Motor neuron (in vitro differentiated cells): ENCODE measurements at regions not wholly inside any gene's neighbourhood (a gene's known extent, or its start where the extent isn't known, plus 50 kb on each side); places are given as distances from the start of the nearest gene placed in this dataset.

ENCODE experiments used
- ATAC-seq, 8 experiments: fragments of 200-7000 bp; cut with Tn5 transposase; replicated peaks in 6 of 8; 2 replicates each; pipeline ENCODE4 v1.8.0; 2021; ENCODE audit warnings: mild to moderate bottlenecking in 8 of 8, moderate library complexity in 8 of 8
- H3K27ac ChIP-seq, 2 donors: fragments of 250-450 bp; sonication (Bioruptor Pico); 2 replicates each; pipeline ENCODE4 v1.9.0; 2021; ENCODE audit warnings: antibody characterized with exemption in 2 of 2, mild to moderate bottlenecking in 2 of 2, moderate library complexity in 1 of 2
- H3K4me1 ChIP-seq, 2 donors: fragments of 250-450 bp; sonication (Bioruptor Pico); replicated peaks in 1 of 2; 2 replicates each; pipeline ENCODE4 v1.6.1; 2021; ENCODE audit warnings: antibody characterized with exemption in 2 of 2, mild to moderate bottlenecking in 2 of 2, moderate library complexity in 1 of 2
- H3K4me3 ChIP-seq, 5 donors: fragments of 250-450 bp; sonication (Bioruptor Pico); 2 replicates each; pipeline ENCODE4 v1.9.0; 2021; ENCODE audit warnings: antibody characterized with exemption in 5 of 5, mild to moderate bottlenecking in 5 of 5, moderate library complexity in 4 of 5
- WGBS, 10 experiments: fragments of 450-650 bp; shearing (Covaris generic); methylation state at CpG; one replicate each; pipeline ENCODE4 v1.0.0; 2022; 5-methylcytosine and 5-hydroxymethylcytosine counted together
- in situ Hi-C, 9 experiments: fragments of 400-800 bp; cut with MboI; loops; one replicate each; pipeline ENCODE4 v1.15.0; 2021; ENCODE audit warnings: low sequenced_read_pairs in 9 of 9, low pct_unique_long_range_greater_than_20kb in 2 of 9; ENCODE audit not compliant: unreplicated experiment in 9 of 9

- Histone ChIP-seq H3K27ac (no peak overlapping the region), H3K4me3 (no peak overlapping the region), H3K4me1 (peaks cover 0 to 2% of the 10 kb centered on the region in 2 donors)
- WGBS, 10 experiments = 24 to 100% (median 83%) methylated on average over 1 to 2 of the region's 2 CpGs; no CpG with 5 or more reads in 1 of the 10 experiments
- ATAC-seq = no peak
- in situ Hi-C loops = no loop called here
Observed at GRCh38 chr2:147758821-147759220, 86.0 kb upstream of the ACVR2A start.

- peak in 5 of 8 experiments; percentile 22 to 39 (median 32) for ATAC-seq
- in situ Hi-C loops = no loop called here
- WGBS, 10 experiments = 65 to 93% (median 75%) methylated on average over 1 to 2 of the region's 2 CpGs; no CpG with 5 or more reads in 3 of the 10 experiments
Observed at GRCh38 chr2:147756069-147756468, 88.8 kb upstream of the ACVR2A start.

GRCh38 chr2:147740211-147740927, 104.5 kb upstream of the ACVR2A start:
- ATAC-seq = no peak
- Histone ChIP-seq H3K4me1 (peaks cover 0 to 7% of the 10 kb centered on the region in 2 donors), H3K27ac (no peak overlapping the region), H3K4me3 (no peak overlapping the region)
- in situ Hi-C loops = no loop called here
- 0 to 100% (median 80%) methylated on average over 1 to 2 of the region's 2 CpGs; no CpG with 5 or more reads in 1 of the 10 experiments for WGBS, 10 experiments

More at GRCh38 chr2:147756069-147756468, 88.8 kb upstream of the ACVR2A start:
- Histone ChIP-seq H3K4me3 (no peak overlapping the region), H3K27ac (no peak overlapping the region), H3K4me1 (peaks cover 0 to 2% of the 10 kb centered on the region in 2 donors)

GRCh38 chr2:147739508-147739907, 105.3 kb upstream of the ACVR2A start:
- peak in 4 of 8 experiments; percentile 47 to 74 (median 72) for ATAC-seq
- in situ Hi-C loops = no loop called here
- H3K4me3 ChIP-seq = no peak overlapping the region
- 0 to 66% (median 44%) methylated on average over 1 to 3 of the region's 3 CpGs for WGBS, 10 experiments
- H3K27ac ChIP-seq = no peak overlapping the region
- H3K4me1 ChIP-seq = peaks cover 0 to 7% of the 10 kb centered on the region in 2 donors

- in situ Hi-C loops = no loop called here
Observed at GRCh38 chr2:147718831-147719230, 126.0 kb upstream of the ACVR2A start.

GRCh38 chr2:147716906-147717305, 127.9 kb upstream of the ACVR2A start:
- no peak for ATAC-seq
- no peak overlapping the region for H3K4me3 ChIP-seq
- H3K4me1 ChIP-seq = no peaks in the 10 kb centered on the region
- no peak overlapping the region for H3K27ac ChIP-seq
- in situ Hi-C loops = no loop called here

More at GRCh38 chr2:147718831-147719230, 126.0 kb upstream of the ACVR2A start:
- no peaks in the 10 kb centered on the region for H3K4me1 ChIP-seq
- H3K27ac ChIP-seq = no peak overlapping the region
- H3K4me3 ChIP-seq = no peak overlapping the region
- ATAC-seq = no peak
- WGBS, 10 experiments = 0 to 100% (median 78%) methylated on average over 1 to 2 of the region's 2 CpGs; no CpG with 5 or more reads in 1 of the 10 experiments

- no peak for ATAC-seq
Observed at GRCh38 chr2:147715807-147716206, 129.0 kb upstream of the ACVR2A start.

GRCh38 chr2:147714582-147714981, 130.2 kb upstream of the ACVR2A start:
- no peak overlapping the region for H3K27ac ChIP-seq
- in situ Hi-C loops = no loop called here
- ATAC-seq = no peak
- no peak overlapping the region for H3K4me3 ChIP-seq
- H3K4me1 ChIP-seq = no peaks in the 10 kb centered on the region
- 25 to 96% (median 68%) methylated on average over 1 to 3 of the region's 3 CpGs for WGBS, 10 experiments

More at GRCh38 chr2:147715807-147716206, 129.0 kb upstream of the ACVR2A start:
- Histone ChIP-seq H3K27ac (no peak overlapping the region), H3K4me1 (no peaks in the 10 kb centered on the region), H3K4me3 (no peak overlapping the region)
- in situ Hi-C loops = no loop called here

- no peak overlapping the region for H3K4me3 ChIP-seq
- in situ Hi-C loops = no loop called here
- no peak overlapping the region for H3K27ac ChIP-seq
- H3K4me1 ChIP-seq = no peaks in the 10 kb centered on the region
- no peak for ATAC-seq
Observed at GRCh38 chr2:147713349-147713748, 131.5 kb upstream of the ACVR2A start.

- Histone ChIP-seq H3K4me3 (no peak overlapping the region), H3K4me1 (no peaks in the 10 kb centered on the region), H3K27ac (no peak overlapping the region)
- in situ Hi-C loops = no loop called here
- WGBS, 10 experiments = 25 to 90% (median 66%) methylated on average over 1 to 2 of the region's 2 CpGs
- ATAC-seq = no peak
Observed at GRCh38 chr2:147712051-147712450, 132.8 kb upstream of the ACVR2A start.

GRCh38 chr2:147711031-147711430, 133.8 kb upstream of the ACVR2A start:
- no peak for ATAC-seq
- WGBS, 10 experiments = 58 to 100% (median 96%) methylated on average over 2 to 4 of the region's 4 CpGs; no CpG with 5 or more reads in 4 of the 10 experiments
- Histone ChIP-seq H3K4me3 (no peak overlapping the region), H3K27ac (no peak overlapping the region), H3K4me1 (no peaks in the 10 kb centered on the region)
- in situ Hi-C loops = no loop called here

GRCh38 chr2:147709655-147710054, 135.2 kb upstream of the ACVR2A start:
- ATAC-seq = no peak
- in situ Hi-C loops = no loop called here

GRCh38 chr2:147703171-147703570, 141.7 kb upstream of the ACVR2A start:
- in situ Hi-C loops = no loop called here
- no peak for ATAC-seq
- 0 to 90% (median 51%) methylated on average over 1 to 3 of the region's 3 CpGs for WGBS, 10 experiments

More at GRCh38 chr2:147709655-147710054, 135.2 kb upstream of the ACVR2A start:
- Histone ChIP-seq H3K4me3 (no peak overlapping the region), H3K27ac (no peak overlapping the region), H3K4me1 (no peaks in the 10 kb centered on the region)

GRCh38 chr2:147698166-147698565, 146.7 kb upstream of the ACVR2A start:
- Histone ChIP-seq H3K27ac (no peak overlapping the region), H3K4me3 (no peak overlapping the region), H3K4me1 (peaks cover 0 to 3% of the 10 kb centered on the region in 2 donors)
- in situ Hi-C loops = no loop called here
- ATAC-seq = no peak
- 31 to 100% (median 85%) methylated on average over 2 of the region's 2 CpGs for WGBS, 10 experiments

More at GRCh38 chr2:147703171-147703570, 141.7 kb upstream of the ACVR2A start:
- Histone ChIP-seq H3K4me1 (peaks cover 0 to 3% of the 10 kb centered on the region in 2 donors), H3K27ac (no peak overlapping the region), H3K4me3 (no peak overlapping the region)
